ENCODE measurements at regions not wholly inside any gene's neighbourhood (a gene's known extent, or its start where the extent isn't known, plus 50 kb on each side); places are given as distances from the start of the nearest gene placed in this dataset.

GRCh38 chr1:116856312-116856711 is 53.4 kb upstream of the PTGFRN start:
- TF ChIP-seq CTCF (IDR thresholded peaks at IDR 0.05), result no peak
- no peak for TF ChIP-seq POLR2A (IDR thresholded peaks at IDR 0.05)
- TF ChIP-seq EP300 (IDR thresholded peaks at IDR 0.05), result no peak
